IPS-20b (cell line): ENCODE measurements at regions not wholly inside any gene's neighbourhood (a gene's known extent, or its start where the extent isn't known, plus 50 kb on each side); places are given as distances from the start of the nearest gene placed in this dataset.
A peak's percentile ranks its signal among the peaks of the same experiment; 100 is the strongest.

ENCODE experiments used
- H3K27ac ChIP-seq: one replicate; pipeline ENCODE4 v1.5.1; 2013; ENCODE audit warnings: low read length
- H3K27me3 ChIP-seq: 2 replicates; pipeline ENCODE4 v1.6.1; 2013; ENCODE audit warnings: mild to moderate bottlenecking, low read length, inconsistent platforms; ENCODE audit not compliant: insufficient read depth
- H3K36me3 ChIP-seq: 2 replicates; pipeline ENCODE4 v1.6.1; 2013; ENCODE audit warnings: low read depth, mild to moderate bottlenecking, inconsistent platforms, low read length, moderate library complexity; ENCODE audit not compliant: insufficient read depth
- H3K4me1 ChIP-seq: 2 replicates; pipeline ENCODE4 v1.6.1; 2013; ENCODE audit warnings: mild to moderate bottlenecking, control low read depth, inconsistent platforms, low read length, moderate library complexity; ENCODE audit not compliant: insufficient read depth
- H3K4me3 ChIP-seq: 2 replicates; pipeline ENCODE4 v1.5.1; 2013; ENCODE audit warnings: mild to moderate bottlenecking, low read length, inconsistent platforms
- H3K9ac ChIP-seq: 2 replicates; pipeline ENCODE4 v1.6.1; 2013; ENCODE audit warnings: low read depth, mild to moderate bottlenecking, inconsistent platforms, low read length, moderate library complexity
- H3K9me3 ChIP-seq: 2 replicates; pipeline ENCODE4 v1.6.1; 2013; ENCODE audit warnings: mild to moderate bottlenecking, low read depth, low read length, inconsistent platforms; ENCODE audit not compliant: insufficient read depth

DNA sequence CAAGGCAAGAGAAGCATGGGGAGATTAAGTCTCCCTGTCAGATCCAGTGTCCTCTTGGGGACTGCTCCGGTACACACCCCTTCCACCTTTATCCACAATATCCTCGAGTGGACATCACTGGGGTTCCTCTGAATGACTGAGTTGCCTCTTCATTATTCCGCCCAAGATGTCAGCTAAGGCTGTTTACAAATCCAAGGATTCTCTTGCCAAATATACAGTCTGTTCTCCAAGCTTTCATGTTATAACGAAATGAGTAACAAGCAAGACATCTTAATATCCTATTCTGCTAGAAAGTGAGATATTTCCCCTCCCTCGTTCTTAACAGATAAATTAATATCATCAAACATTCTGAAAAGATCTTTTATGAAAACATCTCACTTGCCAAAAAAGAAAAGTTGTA is 314.1 kb upstream of the IRX5 start:
- Histone ChIP-seq H3K27me3 (no peaks in the 10 kb centered on the region), H3K36me3 (no peaks in the 10 kb centered on the region), H3K9ac (no peak overlapping the region), H3K27ac (no peak overlapping the region), H3K4me3 (no peak overlapping the region), H3K9me3 (peaks cover 9% of the 10 kb centered on the region; the same call in 1 of the 2 replicates), H3K4me1 (no peaks in the 10 kb centered on the region)

DNA sequence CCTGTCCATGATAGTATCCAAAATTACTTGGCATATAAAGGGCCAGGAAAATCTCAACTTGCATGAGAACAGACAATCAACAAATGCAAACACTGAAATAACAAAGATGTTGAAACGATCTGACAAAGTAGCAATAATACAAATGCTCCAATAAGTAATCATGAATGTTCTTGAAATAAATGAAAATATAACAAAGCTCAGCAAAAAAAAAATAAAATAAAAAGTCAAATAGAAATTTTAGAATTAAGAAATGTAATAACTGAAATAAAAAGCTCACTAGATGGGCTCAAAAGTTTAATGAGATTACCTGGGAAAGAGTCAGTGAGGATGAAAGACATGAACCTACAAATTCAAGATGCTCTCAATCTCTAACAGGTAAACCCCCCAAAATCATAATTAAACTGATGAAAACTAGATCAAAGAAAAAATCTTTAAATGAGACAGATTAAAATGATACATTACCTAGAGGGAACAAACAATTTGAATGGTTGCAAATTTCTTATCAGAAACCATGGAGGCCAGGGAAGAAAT is 319.0 kb upstream of the IRX3 start:
- no peaks in the 10 kb centered on the region for H3K4me1 ChIP-seq
- H3K36me3 ChIP-seq, result no peaks in the 10 kb centered on the region

DNA sequence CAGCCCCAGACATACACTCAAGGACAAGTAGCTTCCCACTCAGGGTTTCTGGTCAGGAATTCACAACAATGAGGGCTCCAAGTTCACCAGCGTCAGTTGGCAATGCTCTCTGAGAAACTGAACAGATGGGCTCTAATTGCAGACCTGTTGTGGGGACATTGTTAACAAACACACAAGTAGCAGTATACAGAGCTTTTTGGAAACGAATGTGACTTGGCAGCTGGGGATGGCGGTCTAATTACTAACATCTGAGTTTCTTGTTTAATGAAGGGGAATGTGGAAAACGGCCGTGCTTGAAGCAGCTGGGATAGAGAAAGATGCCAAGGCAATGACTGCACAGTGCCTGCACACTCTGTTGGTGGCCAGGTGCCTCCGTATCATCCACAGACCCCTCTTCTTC is 316.1 kb upstream of the IRX3 start:
- H3K9me3 ChIP-seq, result 0 out of 2 replicates have a peak, but pooled peaks cover 3% of the 10 kb centered on the region
- H3K9ac ChIP-seq, result no peak overlapping the region
- no peak overlapping the region for H3K4me3 ChIP-seq
- no peak overlapping the region for H3K27ac ChIP-seq
- no peaks in the 10 kb centered on the region for H3K27me3 ChIP-seq
- no peaks in the 10 kb centered on the region for H3K36me3 ChIP-seq
- no peaks in the 10 kb centered on the region for H3K4me1 ChIP-seq

More for the DNA sequence above, 319.0 kb upstream of the IRX3 start:
- Histone ChIP-seq H3K27me3 (no peaks in the 10 kb centered on the region), H3K9me3 (0 out of 2 replicates have a peak, but pooled peaks cover 3% of the 10 kb centered on the region), H3K9ac (no peak overlapping the region), H3K27ac (no peak overlapping the region), H3K4me3 (no peak overlapping the region)

DNA sequence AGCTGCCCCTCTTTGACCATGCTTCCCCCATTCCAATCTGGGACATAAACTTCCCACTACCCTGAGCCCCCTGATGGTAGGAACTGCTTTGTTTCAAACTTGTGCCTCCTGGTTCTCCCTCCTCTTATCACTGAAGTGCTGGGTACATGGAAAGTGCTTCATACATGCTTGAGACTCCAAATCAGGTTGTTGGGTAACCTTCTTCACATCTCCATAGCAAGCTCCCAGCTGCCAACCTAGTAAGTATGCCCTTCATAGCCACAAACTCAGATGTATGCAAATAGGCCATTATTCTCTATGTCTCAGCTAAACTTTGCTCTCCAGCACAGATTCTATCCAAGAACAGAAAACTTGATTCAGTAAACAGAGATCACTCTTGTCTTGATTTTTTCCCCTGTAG is 310.6 kb upstream of the IRX3 start:
- Histone ChIP-seq H3K27ac (no peak overlapping the region), H3K27me3 (peaks cover 41% of the 10 kb centered on the region), H3K4me3 (no peak overlapping the region), H3K9ac (no peak overlapping the region), H3K4me1 (peaks cover 14% of the 10 kb centered on the region), H3K36me3 (no peaks in the 10 kb centered on the region), H3K9me3 (no peaks in the 10 kb centered on the region)

DNA sequence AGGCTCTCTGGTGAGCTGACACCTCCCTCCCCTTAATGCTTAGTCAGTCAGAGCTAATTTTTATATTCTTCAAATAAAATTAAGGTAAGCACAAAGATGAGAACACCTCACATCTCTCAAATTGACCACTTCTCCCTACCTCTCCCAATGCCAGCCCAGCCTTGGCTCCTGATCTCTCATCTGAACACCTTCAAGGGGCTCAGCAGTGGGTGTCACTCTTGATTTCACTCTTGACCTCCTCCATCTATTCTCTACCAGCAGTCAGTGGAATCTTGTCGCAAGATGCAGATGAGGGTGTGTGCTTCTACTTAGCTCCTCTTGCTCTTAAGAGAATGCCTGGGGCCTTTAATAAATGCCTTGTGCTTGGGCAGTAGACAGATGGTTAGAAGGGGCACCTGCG is 309.0 kb upstream of the IRX3 start:
- no peak overlapping the region for H3K4me3 ChIP-seq
- H3K9me3 ChIP-seq, result no peaks in the 10 kb centered on the region

DNA sequence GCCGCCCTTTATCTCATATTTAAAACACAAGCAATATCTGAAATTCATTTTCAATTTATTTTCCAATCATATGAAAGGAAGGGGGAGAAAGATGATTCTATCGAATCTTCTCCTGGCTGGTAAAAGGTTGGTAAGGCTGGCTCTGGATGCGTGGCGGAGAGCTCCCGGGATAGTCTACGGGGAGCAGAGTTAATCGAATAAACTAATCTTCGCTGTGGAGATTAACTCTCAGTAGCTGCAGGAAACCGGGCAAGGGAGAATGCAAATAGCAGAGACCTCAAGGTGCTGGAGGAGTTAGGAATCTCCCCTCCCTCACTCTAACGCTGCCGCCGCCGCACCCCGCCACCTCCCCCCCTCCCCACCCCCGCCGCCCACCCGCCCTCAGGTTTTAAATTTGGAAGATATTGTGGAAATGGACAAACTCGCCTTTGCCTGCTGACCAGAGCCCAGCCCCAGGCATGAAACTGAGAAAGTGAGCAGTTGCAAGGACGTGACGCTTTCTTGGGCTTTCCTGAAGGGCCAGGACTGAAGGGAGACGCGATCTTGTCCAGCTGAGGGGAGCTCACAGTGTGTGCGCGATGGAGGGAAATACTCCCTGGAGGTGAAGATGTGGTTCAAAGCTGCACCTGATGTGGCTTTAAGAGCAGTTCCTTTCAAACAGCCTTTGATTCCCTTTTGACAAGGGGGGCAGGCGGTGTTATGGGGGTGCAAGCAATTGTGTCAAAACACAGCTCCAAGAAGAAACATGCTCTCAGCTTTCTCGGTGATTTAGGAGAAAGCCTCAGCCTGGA is 308.2 kb upstream of the IRX3 start:
- no peaks in the 10 kb centered on the region for H3K9me3 ChIP-seq
- no peak overlapping the region for H3K27ac ChIP-seq
- H3K36me3 ChIP-seq, result no peaks in the 10 kb centered on the region
- H3K4me1 ChIP-seq, result peaks cover 30% of the 10 kb centered on the region
- peak overlapping the region; percentile 55; the same call in 1 of the 2 replicates for H3K4me3 ChIP-seq
- H3K27me3 ChIP-seq, result peaks cover 50% of the 10 kb centered on the region
- H3K9ac ChIP-seq, result no peak overlapping the region

More for the DNA sequence above, 309.0 kb upstream of the IRX3 start:
- Histone ChIP-seq H3K27me3 (peaks cover 42% of the 10 kb centered on the region), H3K4me1 (peaks cover 24% of the 10 kb centered on the region), H3K27ac (no peak overlapping the region), H3K36me3 (no peaks in the 10 kb centered on the region), H3K9ac (no peak overlapping the region)

DNA sequence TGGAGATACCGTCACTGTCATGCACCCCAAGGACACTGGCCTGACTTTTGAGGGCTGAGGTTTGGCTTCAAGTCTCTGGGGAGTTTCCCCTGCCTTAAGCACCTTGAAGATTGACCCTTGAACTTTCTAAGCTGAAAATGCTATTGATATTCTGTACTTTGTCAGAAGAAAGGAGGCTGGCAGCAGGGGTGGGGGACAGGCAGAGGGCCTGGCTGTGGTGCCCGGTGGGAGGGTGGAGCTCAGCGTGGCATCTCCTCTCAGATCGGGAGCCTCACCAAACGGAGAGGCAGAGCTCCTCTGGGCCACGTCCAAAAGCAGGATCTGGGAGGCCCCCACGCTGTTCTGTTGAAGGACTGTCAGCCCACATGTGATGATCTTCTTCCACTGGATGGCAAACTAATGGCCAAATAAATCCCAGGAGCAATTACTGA is 305.2 kb upstream of the IRX3 start:
- no peak overlapping the region for H3K27ac ChIP-seq
- H3K9me3 ChIP-seq, result no peaks in the 10 kb centered on the region
- H3K27me3 ChIP-seq, result peaks cover 77% of the 10 kb centered on the region
- H3K36me3 ChIP-seq, result no peaks in the 10 kb centered on the region
- H3K4me1 ChIP-seq, result peaks cover 30% of the 10 kb centered on the region
- H3K4me3 ChIP-seq, result peak overlapping the region; percentile 39; the same call in 1 of the 2 replicates
- H3K9ac ChIP-seq, result no peak overlapping the region

DNA sequence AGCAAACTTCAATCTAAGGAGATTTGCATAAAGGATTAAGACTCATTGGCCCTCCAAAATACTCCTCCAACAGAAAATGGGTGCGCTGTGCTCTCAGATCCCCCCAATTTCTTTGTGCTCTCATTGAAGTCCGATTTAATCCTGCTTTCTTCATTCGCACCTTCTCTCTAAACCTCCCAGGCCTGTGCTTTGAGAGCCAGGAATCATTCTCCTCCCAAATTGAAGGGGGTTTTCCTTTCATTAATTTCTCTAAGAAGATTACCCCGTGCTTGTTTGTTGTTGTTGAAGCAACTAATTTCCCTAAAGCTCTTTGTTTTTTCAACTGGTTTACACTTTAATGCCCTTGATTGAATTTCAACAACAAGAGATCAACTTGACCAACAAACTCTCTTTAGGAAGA is 304.2 kb upstream of the IRX3 start:
- peak overlapping the region; percentile 39; the same call in 1 of the 2 replicates for H3K4me3 ChIP-seq
- no peak overlapping the region for H3K27ac ChIP-seq
- peaks cover 79% of the 10 kb centered on the region for H3K27me3 ChIP-seq
- H3K9me3 ChIP-seq, result no peaks in the 10 kb centered on the region
- peaks cover 38% of the 10 kb centered on the region for H3K4me1 ChIP-seq
- peak overlapping the region; percentile 5; the same call in 1 of the 2 replicates for H3K9ac ChIP-seq
- no peaks in the 10 kb centered on the region for H3K36me3 ChIP-seq

DNA sequence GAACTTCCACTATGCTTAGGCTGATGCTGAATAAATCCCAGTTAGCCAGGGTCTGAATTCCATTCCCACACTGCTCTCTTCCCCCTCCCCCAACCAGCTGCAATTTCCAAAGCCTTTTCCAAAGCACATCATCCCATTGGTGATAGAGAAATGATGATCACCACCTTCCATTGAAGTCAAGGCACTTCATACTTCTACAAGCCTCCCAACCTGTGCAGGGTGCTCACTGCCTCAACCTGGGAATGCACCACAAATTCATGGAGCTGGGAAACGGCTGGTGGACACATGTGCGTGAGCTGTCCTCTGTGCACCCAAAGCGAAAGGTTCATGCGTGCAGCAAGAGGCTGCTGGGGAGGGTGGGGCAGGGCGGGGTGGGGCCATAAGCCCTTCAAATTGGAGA is 302.7 kb upstream of the IRX3 start:
- Histone ChIP-seq H3K27me3 (peaks cover 66% of the 10 kb centered on the region; the same call in 1 of the 2 replicates), H3K27ac (no peak overlapping the region), H3K4me3 (no peak overlapping the region), H3K4me1 (peaks cover 32% of the 10 kb centered on the region), H3K36me3 (no peaks in the 10 kb centered on the region), H3K9me3 (no peaks in the 10 kb centered on the region), H3K9ac (no peak overlapping the region)

DNA sequence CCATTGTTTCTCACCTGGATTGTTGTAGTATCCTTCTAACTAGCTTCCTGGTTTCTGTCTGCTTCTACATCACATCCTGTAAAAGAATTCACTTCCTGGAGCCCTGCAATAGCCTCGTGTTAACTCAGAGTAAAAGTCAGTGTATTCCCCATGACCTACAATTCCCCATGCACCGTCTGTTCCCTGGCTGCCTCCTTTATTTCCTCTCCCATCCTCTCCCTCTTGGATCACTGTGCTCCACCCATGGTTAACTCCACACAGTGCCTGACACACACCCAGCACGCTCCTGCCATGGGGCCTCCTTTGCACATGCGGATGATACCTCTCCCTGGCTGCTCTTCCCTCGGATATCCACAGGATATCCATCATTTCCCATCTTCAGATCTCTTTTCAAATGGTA is 301.4 kb upstream of the IRX3 start:
- Histone ChIP-seq H3K4me1 (peaks cover 31% of the 10 kb centered on the region), H3K27me3 (peaks cover 53% of the 10 kb centered on the region; the same call in 1 of the 2 replicates), H3K27ac (no peak overlapping the region), H3K4me3 (no peak overlapping the region), H3K36me3 (no peaks in the 10 kb centered on the region), H3K9me3 (no peaks in the 10 kb centered on the region), H3K9ac (no peak overlapping the region)

DNA sequence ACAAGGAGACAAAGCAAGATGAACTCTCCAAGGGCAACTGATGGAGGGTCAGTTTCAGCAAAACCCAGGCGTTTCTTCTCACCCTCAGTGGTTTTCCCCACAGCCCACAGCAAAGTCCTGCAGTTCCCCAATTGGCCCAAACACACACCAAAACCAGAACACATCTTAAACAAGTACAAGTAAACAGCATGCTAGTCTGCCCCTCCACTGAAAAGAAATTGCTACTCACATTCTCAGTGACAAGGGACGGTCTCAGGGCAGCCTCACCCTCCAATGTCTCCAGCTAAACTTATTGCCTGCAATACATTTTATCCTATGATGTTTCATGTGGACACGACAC is 300.6 kb upstream of the IRX3 start:
- H3K36me3 ChIP-seq, result no peaks in the 10 kb centered on the region
- H3K9me3 ChIP-seq, result no peaks in the 10 kb centered on the region
- no peak overlapping the region for H3K27ac ChIP-seq
- H3K27me3 ChIP-seq, result peaks cover 44% of the 10 kb centered on the region; the same call in 1 of the 2 replicates
- peaks cover 25% of the 10 kb centered on the region; the same call in 1 of the 2 replicates for H3K4me1 ChIP-seq
- no peak overlapping the region for H3K4me3 ChIP-seq
- no peak overlapping the region for H3K9ac ChIP-seq
